Smooth muscle cell (in vitro differentiated cells): ENCODE measurements at regions not wholly inside any gene's neighbourhood (a gene's known extent, or its start where the extent isn't known, plus 50 kb on each side); places are given as distances from the start of the nearest gene placed in this dataset.

Experiments
- DNase-seq: peaks from one replicate; lab custom pipeline; 2025; ENCODE audit not compliant: unreplicated experiment; lab: John Stamatoyannopoulos, UW
- H2AFZ ChIP-seq: fragments of 200-600 bp; sonication (generic); 2 replicates; pipeline ENCODE4 v1.6.0; 2016; ENCODE audit warnings: antibody characterized with exemption, low read depth, mild to moderate bottlenecking
- H3F3A ChIP-seq: fragments of 200-600 bp; sonication (generic); 2 replicates; pipeline ENCODE4 v1.6.0; 2017; ENCODE audit warnings: antibody characterized with exemption, low read depth
- H3K27ac ChIP-seq: fragments of 200-600 bp; sonication (generic); 2 replicates; pipeline ENCODE4 v1.5.1; 2016; ENCODE audit warnings: low read depth, mild to moderate bottlenecking
- H3K27me3 ChIP-seq: fragments of 200-600 bp; sonication (generic); 2 replicates; pipeline ENCODE4 v1.6.1; 2016; ENCODE audit warnings: low read depth, mild to moderate bottlenecking
- H3K36me3 ChIP-seq: fragments of 200-600 bp; sonication (generic); 2 replicates; pipeline ENCODE4 v1.5.1; 2016; ENCODE audit warnings: low read depth
- H3K4me1 ChIP-seq: fragments of 200-600 bp; sonication (generic); 2 replicates; pipeline ENCODE4 v1.5.1; 2016; ENCODE audit warnings: low read depth
- H3K4me2 ChIP-seq: fragments of 200-600 bp; sonication (generic); 2 replicates; pipeline ENCODE4 v1.6.0; 2016; ENCODE audit warnings: mild to moderate bottlenecking
- H3K4me3 ChIP-seq: fragments of 200-600 bp; sonication (generic); 2 replicates; pipeline ENCODE4 v1.5.1; 2016; ENCODE audit warnings: mild to moderate bottlenecking
- H3K79me2 ChIP-seq: fragments of 200-600 bp; sonication (generic); 2 replicates; pipeline ENCODE4 v1.6.0; 2016; ENCODE audit warnings: low read depth, mild to moderate bottlenecking
- H3K9ac ChIP-seq: fragments of 200-600 bp; sonication (generic); 2 replicates; pipeline ENCODE4 v1.6.0; 2016; ENCODE audit warnings: low read depth
- H3K9me3 ChIP-seq: fragments of 200-600 bp; sonication (generic); replicated peaks from 2 replicates; pipeline ENCODE4 v1.5.1; 2016; ENCODE audit warnings: low read depth
- H4K20me1 ChIP-seq: fragments of 200-600 bp; sonication (generic); 2 replicates; pipeline ENCODE4 v1.6.0; 2016; ENCODE audit warnings: low read depth
- CTCF ChIP-seq: fragments of 200-600 bp; sonication (generic); IDR thresholded peaks from 2 replicates; pipeline ENCODE4 v1.5.1; 2017; ENCODE audit warnings: borderline replicate concordance, mild to moderate bottlenecking, antibody characterized with exemption; ENCODE audit not compliant: insufficient read depth, poor library complexity, severe bottlenecking
- WGBS: methylation state at CpG from one replicate; pipeline ENCODE4 v1.1.7; 2016; ENCODE audit warnings: low lambda C conversion rate; 5-methylcytosine and 5-hydroxymethylcytosine counted together

DNA sequence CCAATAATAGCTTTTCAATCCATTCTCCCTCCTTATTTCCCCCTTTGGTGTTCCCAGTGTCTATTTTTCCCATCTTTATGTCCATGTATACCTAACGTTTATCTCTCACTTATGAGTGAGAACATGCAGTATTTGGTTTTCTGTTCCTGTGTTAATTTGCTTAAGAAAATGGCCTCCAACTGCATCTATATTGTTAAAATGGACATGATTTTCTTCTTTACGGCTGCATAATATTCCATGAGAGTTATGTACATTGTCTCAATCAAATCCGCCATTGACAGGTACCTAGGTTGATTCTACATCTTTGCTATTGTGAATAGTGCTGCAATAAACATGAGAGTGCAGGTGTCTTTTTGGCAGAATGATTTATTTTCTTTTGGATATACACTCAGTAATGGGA is 126.7 kb downstream of the CTH start:
- 88% methylated on average over 3 of the region's 3 CpGs for WGBS
- Histone ChIP-seq H3K27me3 (no peaks in the 10 kb centered on the region), H3K36me3 (no peaks in the 10 kb centered on the region), H4K20me1 (no peaks in the 10 kb centered on the region), H3K4me3 (no peak overlapping the region), H3K4me2 (no peak overlapping the region), H3K9ac (no peak overlapping the region), H2AFZ (no peak overlapping the region), H3K9me3 (no peaks in the 10 kb centered on the region), H3K79me2 (no peaks in the 10 kb centered on the region), H3F3A (no peaks in the 10 kb centered on the region), H3K27ac (no peak overlapping the region), H3K4me1 (no peaks in the 10 kb centered on the region)
- TF ChIP-seq CTCF, result no peak
- DNase-seq, result no peak

GRCh38 chr1:70542030-70542429 is 131.0 kb downstream of the CTH start:
- no peak for TF ChIP-seq CTCF

DNA sequence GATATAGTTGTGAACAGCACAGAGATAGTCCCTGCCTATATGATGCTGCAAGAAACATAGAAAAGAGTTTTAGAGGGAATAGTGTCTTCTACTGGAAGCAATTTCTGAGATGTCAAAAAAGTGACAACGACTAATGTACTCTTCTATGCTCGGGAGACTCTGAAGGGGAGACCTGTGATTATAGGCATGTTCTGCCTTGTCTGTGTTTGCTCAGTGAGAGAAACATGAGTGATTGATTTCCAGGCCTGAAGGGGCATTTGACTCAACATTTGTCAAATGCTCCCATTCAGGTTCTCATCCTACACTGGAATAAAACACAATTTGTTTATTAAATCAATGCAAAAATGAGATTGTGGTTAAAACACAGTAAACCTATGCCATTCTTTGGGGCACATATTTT is 131.8 kb downstream of the CTH start:
- H3K4me1 ChIP-seq, result no peaks in the 10 kb centered on the region
- WGBS, result 74% methylated on average over 2 of the region's 2 CpGs
- H3K9me3 ChIP-seq, result no peaks in the 10 kb centered on the region
- H3K36me3 ChIP-seq, result no peaks in the 10 kb centered on the region
- no peaks in the 10 kb centered on the region for H4K20me1 ChIP-seq
- no peaks in the 10 kb centered on the region for H3K79me2 ChIP-seq
- TF ChIP-seq CTCF, result no peak
- no peak overlapping the region for H3K4me2 ChIP-seq
- no peaks in the 10 kb centered on the region for H3K27me3 ChIP-seq
- H3F3A ChIP-seq, result no peaks in the 10 kb centered on the region
- no peak overlapping the region for H3K9ac ChIP-seq
- H3K4me3 ChIP-seq, result no peak overlapping the region
- no peak for DNase-seq
- H3K27ac ChIP-seq, result no peak overlapping the region
- H2AFZ ChIP-seq, result no peak overlapping the region

More at GRCh38 chr1:70542030-70542429, 131.0 kb downstream of the CTH start:
- no peak overlapping the region for H3K4me2 ChIP-seq
- no peak for DNase-seq
- no peaks in the 10 kb centered on the region for H3K9me3 ChIP-seq
- H3K4me1 ChIP-seq, result no peaks in the 10 kb centered on the region
- no peak overlapping the region for H3K9ac ChIP-seq
- H4K20me1 ChIP-seq, result no peaks in the 10 kb centered on the region
- no peaks in the 10 kb centered on the region for H3K27me3 ChIP-seq
- H3K4me3 ChIP-seq, result no peak overlapping the region
- H2AFZ ChIP-seq, result no peak overlapping the region
- no peaks in the 10 kb centered on the region for H3K36me3 ChIP-seq
- H3K27ac ChIP-seq, result no peak overlapping the region
- H3K79me2 ChIP-seq, result no peaks in the 10 kb centered on the region
- no peaks in the 10 kb centered on the region for H3F3A ChIP-seq

DNA sequence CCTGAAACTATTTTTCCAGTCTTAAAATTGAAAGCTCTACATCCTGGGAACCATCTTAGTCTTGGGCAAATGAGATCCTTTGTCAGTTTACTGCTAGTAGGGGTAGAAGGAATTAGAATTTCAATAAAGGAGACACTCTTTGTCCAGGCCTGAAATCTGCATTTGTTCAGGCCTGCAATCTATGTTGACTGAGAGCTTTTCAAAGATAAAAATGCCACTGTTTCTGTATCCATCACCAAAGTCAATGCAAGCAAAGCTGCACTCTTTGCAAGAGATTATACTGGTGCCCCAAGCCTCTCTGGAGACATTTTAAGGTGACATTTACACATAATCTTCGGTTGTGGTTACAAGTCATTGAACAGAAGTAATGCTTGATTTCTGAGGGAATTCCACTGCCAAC is 135.7 kb downstream of the CTH start:
- H2AFZ ChIP-seq, result no peak overlapping the region
- no peak overlapping the region for H3K27ac ChIP-seq
- DNase-seq, result no peak
- no peaks in the 10 kb centered on the region for H3F3A ChIP-seq
- no peak for TF ChIP-seq CTCF
- no peak overlapping the region for H3K9ac ChIP-seq
- no peaks in the 10 kb centered on the region for H3K36me3 ChIP-seq
- no peaks in the 10 kb centered on the region for H3K27me3 ChIP-seq
- H3K4me1 ChIP-seq, result no peaks in the 10 kb centered on the region
- WGBS, result 81% methylated on average over 1 of the region's 1 CpG
- no peaks in the 10 kb centered on the region for H3K79me2 ChIP-seq
- H4K20me1 ChIP-seq, result no peaks in the 10 kb centered on the region
- H3K9me3 ChIP-seq, result no peaks in the 10 kb centered on the region
- H3K4me2 ChIP-seq, result no peak overlapping the region
- H3K4me3 ChIP-seq, result no peak overlapping the region
